VCaP (cell line): ENCODE measurements at regions not wholly inside any gene's neighbourhood (a gene's known extent, or its start where the extent isn't known, plus 50 kb on each side); places are given as distances from the start of the nearest gene placed in this dataset.
A peak's percentile ranks its signal among the peaks of the same experiment; 100 is the strongest.

Experiments
- H3K27ac ChIP-seq: fragments of 450-650 bp; 2 replicates; pipeline ENCODE4 v1.5.1; 2017
- CTCF ChIP-seq: fragments of 450-650 bp; conservative IDR thresholded peaks from 2 replicates; pipeline ENCODE4 v1.5.1; 2017; ENCODE audit warnings: mild to moderate bottlenecking, moderate library complexity

- TF ChIP-seq CTCF, result no peak
Observed at GRCh38 chr6:125570526-125570925, 178.9 kb upstream of the HEY2 start.

GRCh38 chr6:125571207-125571755 lies 178.2 kb upstream of the HEY2 start:
- no peak for TF ChIP-seq CTCF
- H3K27ac ChIP-seq, result no peak overlapping the region

More at GRCh38 chr6:125570526-125570925, 178.9 kb upstream of the HEY2 start:
- no peak overlapping the region for H3K27ac ChIP-seq

- TF ChIP-seq CTCF, result no peak
- no peak overlapping the region for H3K27ac ChIP-seq
Observed at GRCh38 chr6:125574604-125575003, 174.8 kb upstream of the HEY2 start.

GRCh38 chr6:125577124-125577662 lies 172.2 kb upstream of the HEY2 start:
- H3K27ac ChIP-seq, result no peak overlapping the region
- TF ChIP-seq CTCF, result no peak

GRCh38 chr6:125584468-125584939 lies 164.9 kb upstream of the HEY2 start:
- peak overlapping the region; percentile 19; the same call in 1 of the 2 replicates for H3K27ac ChIP-seq
- no peak for TF ChIP-seq CTCF

- TF ChIP-seq CTCF, result no peak
- no peak overlapping the region for H3K27ac ChIP-seq
Observed at GRCh38 chr6:125585470-125585869, 164.0 kb upstream of the HEY2 start.

GRCh38 chr6:125586074-125586473 lies 163.4 kb upstream of the HEY2 start:
- no peak for TF ChIP-seq CTCF
- H3K27ac ChIP-seq, result no peak overlapping the region
